Psoas muscle (tissue), 7 donors: ENCODE measurements at regions not wholly inside any gene's neighbourhood (a gene's known extent, or its start where the extent isn't known, plus 50 kb on each side); places are given as distances from the start of the nearest gene placed in this dataset.

Experiments
- ATAC-seq, 4 donors: fragments of 200-7000 bp; cut with Tn5 transposase; one replicate each; pipeline ENCODE4 v1.9.1; 2020; ENCODE audit warnings: moderate library complexity in 3 of 4, mild to moderate bottlenecking in 2 of 4
- DNase-seq, 2 donors: peaks; one replicate each; pipeline ENCODE4 v3.0.0-alpha.2; 2020
- H3K27ac ChIP-seq: fragments of 200-600 bp; one replicate; pipeline ENCODE4 v1.8.0; 2022
- H3K27me3 ChIP-seq, 3 donors: fragments of 200-600 bp in 1 of 3; one replicate each; pipeline versions ENCODE4 v1.6.1 to v1.8.0; 2013 to 2022; ENCODE audit warnings: low read length in 2 of 3, mild to moderate bottlenecking in 2 of 3, moderate library complexity in 1 of 3; ENCODE audit not compliant: insufficient read depth in 3 of 3
- H3K36me3 ChIP-seq, 2 donors: fragments of 200-600 bp in 1 of 2; one replicate each; pipeline versions ENCODE4 v1.6.1 to v1.8.0; 2013 to 2022; ENCODE audit warnings: low read depth in 1 of 2, mild to moderate bottlenecking in 1 of 2, moderate library complexity in 1 of 2; ENCODE audit not compliant: insufficient read depth in 1 of 2
- H3K4me1 ChIP-seq: fragments of 200-600 bp; one replicate; pipeline ENCODE4 v1.8.0; 2022
- H3K4me3 ChIP-seq: fragments of 200-600 bp; one replicate; pipeline ENCODE4 v1.8.0; 2022; ENCODE audit warnings: mild to moderate bottlenecking
- H3K9me3 ChIP-seq: fragments of 200-600 bp; one replicate; pipeline ENCODE4 v1.8.0; 2022
- CTCF ChIP-seq: fragments of 200-600 bp; IDR thresholded peaks from one replicate; pipeline ENCODE4 v1.8.0; 2022; ENCODE audit warnings: antibody characterized with exemption
- WGBS, 3 donors: extraction: QIAGEN DNeasy Blood & Tissue Kit; methylation state at CpG; one replicate each; pipeline versions ENCODE4 v1.1.6 to v1.1.7; 2013; 5-methylcytosine and 5-hydroxymethylcytosine counted together
- intact Hi-C, 2 donors: fragments of 100-400 bp; cut with DNase I; formaldehyde crosslinking; loops; one replicate each; pipeline versions ENCODE4 v1.11.0 to v1.14.2; 2022
- donor health status: healthy with polysubstance abuse.
- donor health status: DM: no; HTN: no; CAD: no; lungs with moderate emphysema.
- donor health status: Bipolar disorder and iron deficiency.
- donor health status: healthy.
- donor health status: DM: yes; HTN: yes; CAD: no.
- donor health status: DM: no; HTN: no; CAD: no.
- donor health status: DM: yes; HTN: yes; CAD: no.

DNA sequence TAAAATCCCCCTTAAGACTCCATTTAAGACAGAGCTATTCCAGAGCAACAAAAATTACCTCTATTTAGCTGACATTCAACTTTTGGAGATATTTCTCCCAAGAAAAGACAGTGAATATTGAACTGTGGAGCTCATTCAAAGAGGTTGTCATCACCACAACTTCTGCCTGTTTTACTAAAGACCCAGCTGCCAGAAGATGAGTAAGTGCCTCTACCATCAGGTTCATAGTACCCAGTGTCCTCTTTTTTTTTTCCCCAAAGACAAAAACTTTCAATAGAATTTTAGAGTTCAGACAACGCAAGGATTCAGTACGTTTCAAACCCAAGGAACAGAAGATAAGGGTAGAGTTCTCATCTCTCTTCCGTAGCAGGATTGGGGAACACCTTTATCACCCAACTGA, 461.3 kb downstream of the BCAT1 start:
- H3K4me1 ChIP-seq, result no peaks in the 10 kb centered on the region
- H3K9me3 ChIP-seq, result no peaks in the 10 kb centered on the region
- DNase-seq (no peak), ATAC-seq (no peak)
- no peaks in the 10 kb centered on the region for H3K27me3 ChIP-seq
- WGBS, 3 donors, result 79 to 89% (median 86%) methylated on average over 3 of the region's 3 CpGs
- H3K36me3 ChIP-seq, result no peaks in the 10 kb centered on the region
- intact Hi-C loops, result no loop called here
- H3K27ac ChIP-seq, result no peak overlapping the region
- no peak overlapping the region for H3K4me3 ChIP-seq
- TF ChIP-seq CTCF, result no peak

DNA sequence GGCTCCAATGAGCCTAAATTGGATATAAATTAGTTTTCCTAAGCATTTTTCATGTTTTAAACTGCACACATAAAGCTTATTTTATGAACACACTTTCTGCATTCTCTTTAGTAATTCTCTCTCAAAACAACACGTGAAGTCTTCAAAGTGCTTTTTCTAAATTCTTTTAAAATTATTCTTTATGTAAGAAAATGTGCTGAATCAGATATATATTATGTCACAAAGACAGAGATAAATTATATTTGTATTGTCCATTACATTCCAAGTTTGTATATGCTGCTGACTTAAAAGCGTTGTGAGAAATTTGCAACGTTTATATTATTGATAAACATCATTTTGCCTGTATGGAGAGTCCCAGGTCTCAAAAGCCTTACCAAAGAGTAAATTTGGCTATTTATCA, 465.2 kb downstream of the BCAT1 start:
- intact Hi-C loops, result no loop called here
- Histone ChIP-seq H3K27ac (no peak overlapping the region), H3K4me3 (no peak overlapping the region), H3K27me3 (no peaks in the 10 kb centered on the region), H3K36me3 (no peaks in the 10 kb centered on the region), H3K4me1 (no peaks in the 10 kb centered on the region), H3K9me3 (no peaks in the 10 kb centered on the region)
- TF ChIP-seq CTCF, result no peak
- no peak for DNase-seq
- ATAC-seq, result no peak
- WGBS, 3 donors, result 88 to 91% (median 88%) methylated on average over 3 of the region's 3 CpGs

DNA sequence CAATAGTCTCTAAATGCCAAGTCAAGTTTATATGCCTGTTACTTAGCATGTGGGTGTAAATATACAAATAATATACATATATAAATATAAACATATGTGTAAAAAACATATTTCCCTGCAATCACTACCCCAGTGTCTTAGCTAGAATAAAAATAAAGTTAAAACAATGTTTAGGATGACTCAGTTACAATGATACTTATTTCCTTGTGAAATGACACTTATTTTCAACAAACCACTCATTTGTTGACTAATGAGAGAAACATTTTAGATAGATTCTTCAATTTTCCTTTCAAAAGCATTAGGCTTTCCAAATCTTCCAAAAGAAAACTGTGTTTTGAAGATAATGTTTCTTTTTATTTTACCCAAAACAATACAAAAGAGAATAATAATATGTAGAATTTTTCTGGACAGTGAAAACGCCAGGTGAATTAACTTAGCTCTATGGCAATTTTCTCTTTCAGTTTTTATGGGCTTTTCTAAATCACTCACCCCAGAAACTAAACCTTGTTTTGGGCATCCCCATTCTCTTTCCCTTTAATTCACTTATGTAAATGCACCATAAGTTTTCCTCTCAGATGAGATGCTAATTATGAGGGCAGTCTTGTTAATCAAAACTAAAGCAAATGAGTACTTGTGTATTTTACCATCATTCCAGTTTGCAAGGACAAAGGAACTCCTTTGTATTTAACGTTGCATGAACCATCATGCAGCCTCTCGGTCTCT, 465.9 kb downstream of the BCAT1 start:
- no peak for DNase-seq

DNA sequence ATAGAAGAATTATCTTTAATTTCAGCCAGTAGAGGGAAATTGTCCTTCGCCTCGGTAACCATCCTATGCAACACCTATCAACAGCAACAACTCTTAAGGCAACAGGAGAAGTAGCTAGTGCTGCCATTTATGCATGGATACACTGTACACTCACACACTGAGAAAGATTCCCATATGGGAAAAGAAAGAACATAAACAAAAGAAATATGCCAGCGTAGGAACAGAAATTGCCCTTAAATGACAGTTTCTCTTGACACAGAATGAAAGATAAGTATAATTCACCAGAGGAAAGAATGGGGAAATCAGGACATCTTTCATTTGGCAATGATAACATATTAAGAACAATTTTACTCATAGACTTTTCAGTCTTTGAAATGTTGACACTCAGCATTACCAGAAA, 466.9 kb downstream of the BCAT1 start:
- no peak for ATAC-seq
- H3K27me3 ChIP-seq, result no peaks in the 10 kb centered on the region
- 95 to 96% (median 95%) methylated on average over 3 of the region's 3 CpGs for WGBS, 3 donors
- H3K4me3 ChIP-seq, result no peak overlapping the region
- H3K27ac ChIP-seq, result no peak overlapping the region
- no peaks in the 10 kb centered on the region for H3K4me1 ChIP-seq
- TF ChIP-seq CTCF, result no peak
- H3K9me3 ChIP-seq, result no peaks in the 10 kb centered on the region
- intact Hi-C loops, result no loop called here
- DNase-seq, result no peak
- H3K36me3 ChIP-seq, result no peaks in the 10 kb centered on the region

More for the DNA sequence above, 465.9 kb downstream of the BCAT1 start:
- Histone ChIP-seq H3K27ac (no peak overlapping the region), H3K4me3 (no peak overlapping the region), H3K27me3 (no peaks in the 10 kb centered on the region), H3K36me3 (no peaks in the 10 kb centered on the region), H3K9me3 (no peaks in the 10 kb centered on the region), H3K4me1 (no peaks in the 10 kb centered on the region)
- WGBS, 3 donors, result 66 to 76% (median 73%) methylated on average over 3 of the region's 3 CpGs
- no peak for TF ChIP-seq CTCF
- intact Hi-C loops, result no loop called here
- ATAC-seq, result no peak
